ENCODE measurements at regions not wholly inside any gene's neighbourhood (a gene's known extent, or its start where the extent isn't known, plus 50 kb on each side); places are given as distances from the start of the nearest gene placed in this dataset.
A peak's percentile ranks its signal among the peaks of the same experiment; 100 is the strongest.

DNA sequence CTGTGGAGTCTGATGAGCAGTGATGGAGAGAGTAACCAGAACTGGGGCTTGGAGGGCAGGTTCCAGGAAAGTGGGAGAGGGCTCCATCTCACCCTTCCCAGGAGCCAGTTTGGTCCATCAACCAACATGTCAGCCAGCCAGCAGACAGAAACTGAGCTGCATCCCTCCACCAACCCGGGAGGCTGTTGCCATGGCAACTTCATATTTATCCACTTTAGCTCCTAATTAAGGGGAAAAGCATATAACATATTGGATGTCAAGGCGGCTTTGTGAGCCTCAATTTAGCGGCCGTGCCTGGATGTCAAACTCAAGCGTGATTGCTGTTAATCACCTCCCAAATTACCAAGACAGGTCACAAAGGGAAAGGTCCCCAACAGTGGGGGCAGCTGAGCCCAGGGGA, 81.5 kb upstream of the ARAP3 start:
- H3K36me3 ChIP-seq (ENCODE audit: control insufficient read depth, insufficient read depth, low read length), result no peaks in the 10 kb centered on the region
- H3K27me3 ChIP-seq (replicated peaks; ENCODE audit: control insufficient read depth, insufficient read depth, low read length), result peaks cover 2% of the 10 kb centered on the region
- DNase-seq (ENCODE audit: extremely low read depth, insufficient read length), result no peak
- no peak overlapping the region for H3K4me3 ChIP-seq (replicated peaks; ENCODE audit: low read depth, low read length)
- TF ChIP-seq CTCF (IDR thresholded peaks at IDR 0.05; ENCODE audit: insufficient read depth, low read length, poor library complexity, severe bottlenecking), result no peak

- H3K27me3 ChIP-seq (replicated peaks; ENCODE audit: control insufficient read depth, insufficient read depth, low read length), result peaks cover 4% of the 10 kb centered on the region
- H3K36me3 ChIP-seq (ENCODE audit: control insufficient read depth, insufficient read depth, low read length), result no peaks in the 10 kb centered on the region
- no peak for DNase-seq (ENCODE audit: extremely low read depth, insufficient read length)
- TF ChIP-seq CTCF (IDR thresholded peaks at IDR 0.05; ENCODE audit: insufficient read depth, low read length, poor library complexity, severe bottlenecking), result peak; percentile 34
- H3K4me3 ChIP-seq (replicated peaks; ENCODE audit: low read depth, low read length), result no peak overlapping the region
Observed at GRCh38 chr5:141762790-141763368, 80.8 kb upstream of the ARAP3 start.

- H3K36me3 ChIP-seq (ENCODE audit: control insufficient read depth, insufficient read depth, low read length), result no peaks in the 10 kb centered on the region
- TF ChIP-seq CTCF (IDR thresholded peaks at IDR 0.05; ENCODE audit: insufficient read depth, low read length, poor library complexity, severe bottlenecking), result no peak
- no peak overlapping the region for H3K4me3 ChIP-seq (replicated peaks; ENCODE audit: low read depth, low read length)
- peaks cover 4% of the 10 kb centered on the region for H3K27me3 ChIP-seq (replicated peaks; ENCODE audit: control insufficient read depth, insufficient read depth, low read length)
- no peak for DNase-seq (ENCODE audit: extremely low read depth, insufficient read length)
Observed at GRCh38 chr5:141762316-141762715, 80.3 kb upstream of the ARAP3 start.

DNA sequence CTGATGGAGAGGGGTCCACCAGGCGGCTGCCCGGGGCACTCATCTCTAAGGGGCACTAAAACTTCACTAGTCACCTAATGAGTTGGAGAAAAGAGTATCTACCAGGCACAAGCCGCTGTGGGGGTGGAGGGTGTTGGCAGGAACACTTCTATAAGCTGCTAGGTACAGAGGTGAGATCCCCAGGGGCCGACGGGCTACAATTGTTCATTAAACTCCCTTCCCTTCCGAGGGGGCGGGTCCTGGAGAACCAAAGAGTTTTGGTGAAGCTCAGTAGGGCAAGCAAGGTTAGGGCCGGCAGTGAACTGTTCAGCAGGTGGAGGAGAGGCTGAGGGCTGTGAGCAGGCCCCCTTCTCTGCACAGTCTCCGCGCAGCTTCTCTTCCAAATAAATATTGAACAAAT, 78.7 kb upstream of the ARAP3 start:
- TF ChIP-seq CTCF (IDR thresholded peaks at IDR 0.05; ENCODE audit: insufficient read depth, low read length, poor library complexity, severe bottlenecking), result no peak
- H3K27me3 ChIP-seq (replicated peaks; ENCODE audit: control insufficient read depth, insufficient read depth, low read length), result peaks cover 4% of the 10 kb centered on the region
- DNase-seq (ENCODE audit: extremely low read depth, insufficient read length), result no peak
- H3K36me3 ChIP-seq (ENCODE audit: control insufficient read depth, insufficient read depth, low read length), result no peaks in the 10 kb centered on the region
- no peak overlapping the region for H3K4me3 ChIP-seq (replicated peaks; ENCODE audit: low read depth, low read length)

GRCh38 chr5:141760193-141760592, 78.2 kb upstream of the ARAP3 start:
- Histone ChIP-seq H3K4me3 (replicated peaks; ENCODE audit: low read depth, low read length) (no peak overlapping the region), H3K36me3 (ENCODE audit: control insufficient read depth, insufficient read depth, low read length) (no peaks in the 10 kb centered on the region), H3K27me3 (replicated peaks; ENCODE audit: control insufficient read depth, insufficient read depth, low read length) (peaks cover 4% of the 10 kb centered on the region)
- no peak for TF ChIP-seq CTCF (IDR thresholded peaks at IDR 0.05; ENCODE audit: insufficient read depth, low read length, poor library complexity, severe bottlenecking)
- no peak for DNase-seq (ENCODE audit: extremely low read depth, insufficient read length)

All from GM06990 (cell line).